ENCODE measurements at regions not wholly inside any gene's neighbourhood (a gene's known extent, or its start where the extent isn't known, plus 50 kb on each side); places are given as distances from the start of the nearest gene placed in this dataset.
"Not testable (repeated sequence)": the region's sequence is repeated elsewhere in the genome, so short reads cannot be mapped to it uniquely, and the experiment has no call there.

GRCh38 chr11:67759321-67759720, 84.9 kb upstream of the ALDH3B2 start:
- H3K79me2 ChIP-seq (ENCODE audit: insufficient read depth, low read length); H3K4me1 Mint-ChIP-seq; H3K4me2 ChIP-seq (replicated peaks; ENCODE audit: extremely low read depth, low read length, poor library complexity, severe bottlenecking); H3K27ac Mint-ChIP-seq; H3K4me3 ChIP-seq (replicated peaks in 1 of 3; ENCODE audit: low read depth in 2 of 3, low read length in 3 of 3); H3K27me3 ChIP-seq (ENCODE audit: control insufficient read depth in 2 of 2, insufficient read depth in 2 of 2, low read length in 2 of 2); H3K9ac ChIP-seq (ENCODE audit: insufficient read depth, low read length, poor library complexity, severe bottlenecking); H2AFZ ChIP-seq (ENCODE audit: insufficient read depth, low read depth, low read length, poor library complexity, severe bottlenecking); H3K36me3 Mint-ChIP-seq; H3K4me3 Mint-ChIP-seq; H3K27ac ChIP-seq (ENCODE audit: low read depth in 1 of 2, low read length in 2 of 2); H3K9me3 Mint-ChIP-seq; H3K4me1 ChIP-seq (ENCODE audit: control insufficient read depth in 1 of 2, insufficient read depth in 2 of 2, low read length in 2 of 2); H4K20me1 ChIP-seq (ENCODE audit: insufficient read depth, low read length); H3K9me3 ChIP-seq (replicated peaks in 1 of 2; ENCODE audit: control insufficient read depth in 1 of 2, insufficient read depth in 1 of 2, low read length in 2 of 2); DNase-seq; H3K36me3 ChIP-seq (replicated peaks in 1 of 2; ENCODE audit: control insufficient read depth in 1 of 2, insufficient read depth in 2 of 2, low read length in 2 of 2): not testable (repeated sequence)
- intact Hi-C loops (cut with micrococcal nuclease) = loop anchor here in 1 of 2 donors (10.0 kb wide), 1 partner anchor 65 kb away; no protein-coding TSS in a partner anchor
- WGBS (ENCODE audit: insufficient coverage) = no CpG with 5 or more reads among the region's 3 CpGs
- H3K27me3 Mint-ChIP-seq (ENCODE audit: low read depth in 3 of 3) = peaks cover 2 to 12% (median 12%) of the 10 kb centered on the region in 3 donors

GRCh38 chr11:67758467-67758866, 84.0 kb upstream of the ALDH3B2 start:
- not testable (repeated sequence) for H3K9ac ChIP-seq (ENCODE audit: insufficient read depth, low read length, poor library complexity, severe bottlenecking); H3K4me1 Mint-ChIP-seq; H4K20me1 ChIP-seq (ENCODE audit: insufficient read depth, low read length); H3K27ac ChIP-seq (ENCODE audit: low read depth in 1 of 2, low read length in 2 of 2); H3K4me1 ChIP-seq (ENCODE audit: control insufficient read depth in 1 of 2, insufficient read depth in 2 of 2, low read length in 2 of 2); H3K4me2 ChIP-seq (replicated peaks; ENCODE audit: extremely low read depth, low read length, poor library complexity, severe bottlenecking); H3K27ac Mint-ChIP-seq; H3K79me2 ChIP-seq (ENCODE audit: insufficient read depth, low read length); DNase-seq; H3K36me3 ChIP-seq (replicated peaks in 1 of 2; ENCODE audit: control insufficient read depth in 1 of 2, insufficient read depth in 2 of 2, low read length in 2 of 2); H3K36me3 Mint-ChIP-seq; H3K9me3 Mint-ChIP-seq; H2AFZ ChIP-seq (ENCODE audit: insufficient read depth, low read depth, low read length, poor library complexity, severe bottlenecking); H3K27me3 ChIP-seq (ENCODE audit: control insufficient read depth in 2 of 2, insufficient read depth in 2 of 2, low read length in 2 of 2); H3K4me3 ChIP-seq (replicated peaks in 1 of 3; ENCODE audit: low read depth in 2 of 3, low read length in 3 of 3); H3K9me3 ChIP-seq (replicated peaks in 1 of 2; ENCODE audit: control insufficient read depth in 1 of 2, insufficient read depth in 1 of 2, low read length in 2 of 2); H3K4me3 Mint-ChIP-seq
- H3K27me3 Mint-ChIP-seq (ENCODE audit: low read depth in 3 of 3) = peaks cover 2 to 12% (median 12%) of the 10 kb centered on the region in 3 donors
- intact Hi-C loops (cut with micrococcal nuclease) = loop anchor here in 1 of 2 donors (10.0 kb wide), 1 partner anchor 64 kb away; no protein-coding TSS in a partner anchor
- WGBS (ENCODE audit: insufficient coverage) = 92% methylated on average over 5 of the region's 6 CpGs

- 33% methylated on average over 3 of the region's 5 CpGs for WGBS (ENCODE audit: insufficient coverage)
- H3K4me3 Mint-ChIP-seq = not testable (repeated sequence)
- intact Hi-C loops (cut with micrococcal nuclease) = loop anchor here in 1 of 2 donors (10.0 kb wide), 1 partner anchor 63 kb away; no protein-coding TSS in a partner anchor
These were observed 83.6 kb upstream of the ALDH3B2 start for GRCh38 chr11:67758009-67758408.

GRCh38 chr11:67753820-67754219, 79.4 kb upstream of the ALDH3B2 start:
- H3K4me3 ChIP-seq (replicated peaks in 1 of 3; ENCODE audit: low read depth in 2 of 3, low read length in 3 of 3); DNase-seq; H2AFZ ChIP-seq (ENCODE audit: insufficient read depth, low read depth, low read length, poor library complexity, severe bottlenecking); H3K9ac ChIP-seq (ENCODE audit: insufficient read depth, low read length, poor library complexity, severe bottlenecking); H3K4me1 ChIP-seq (ENCODE audit: control insufficient read depth in 1 of 2, insufficient read depth in 2 of 2, low read length in 2 of 2); H3K27me3 Mint-ChIP-seq (ENCODE audit: low read depth in 3 of 3); H3K79me2 ChIP-seq (ENCODE audit: insufficient read depth, low read length); H4K20me1 ChIP-seq (ENCODE audit: insufficient read depth, low read length); H3K9me3 ChIP-seq (replicated peaks in 1 of 2; ENCODE audit: control insufficient read depth in 1 of 2, insufficient read depth in 1 of 2, low read length in 2 of 2); H3K36me3 Mint-ChIP-seq; H3K36me3 ChIP-seq (replicated peaks in 1 of 2; ENCODE audit: control insufficient read depth in 1 of 2, insufficient read depth in 2 of 2, low read length in 2 of 2); H3K27ac ChIP-seq (ENCODE audit: low read depth in 1 of 2, low read length in 2 of 2); H3K9me3 Mint-ChIP-seq; H3K4me2 ChIP-seq (replicated peaks; ENCODE audit: extremely low read depth, low read length, poor library complexity, severe bottlenecking); H3K27me3 ChIP-seq (ENCODE audit: control insufficient read depth in 2 of 2, insufficient read depth in 2 of 2, low read length in 2 of 2); H3K4me3 Mint-ChIP-seq: not testable (repeated sequence)
- peak overlapping the region in 1 of 7 donors; percentile 47 for H3K27ac Mint-ChIP-seq
- H3K4me1 Mint-ChIP-seq = peaks cover 11% of the 10 kb centered on the region
- 69% methylated on average over 3 of the region's 4 CpGs for WGBS (ENCODE audit: insufficient coverage)
- intact Hi-C loops (cut with micrococcal nuclease) = loop anchor here in 1 of 2 donors (10.0 kb wide), 1 partner anchor 59 kb away; no protein-coding TSS in a partner anchor

More at GRCh38 chr11:67758009-67758408, 83.6 kb upstream of the ALDH3B2 start:
- not testable (repeated sequence) for H3K36me3 Mint-ChIP-seq; H3K4me2 ChIP-seq (replicated peaks; ENCODE audit: extremely low read depth, low read length, poor library complexity, severe bottlenecking); H3K9ac ChIP-seq (ENCODE audit: insufficient read depth, low read length, poor library complexity, severe bottlenecking); H2AFZ ChIP-seq (ENCODE audit: insufficient read depth, low read depth, low read length, poor library complexity, severe bottlenecking); H3K9me3 Mint-ChIP-seq; H3K79me2 ChIP-seq (ENCODE audit: insufficient read depth, low read length); H3K27ac ChIP-seq (ENCODE audit: low read depth in 1 of 2, low read length in 2 of 2); H3K4me1 ChIP-seq (ENCODE audit: control insufficient read depth in 1 of 2, insufficient read depth in 2 of 2, low read length in 2 of 2); H3K27ac Mint-ChIP-seq; H3K27me3 ChIP-seq (ENCODE audit: control insufficient read depth in 2 of 2, insufficient read depth in 2 of 2, low read length in 2 of 2); H3K36me3 ChIP-seq (replicated peaks in 1 of 2; ENCODE audit: control insufficient read depth in 1 of 2, insufficient read depth in 2 of 2, low read length in 2 of 2); DNase-seq; H3K4me3 ChIP-seq (replicated peaks in 1 of 3; ENCODE audit: low read depth in 2 of 3, low read length in 3 of 3); H3K4me1 Mint-ChIP-seq; H4K20me1 ChIP-seq (ENCODE audit: insufficient read depth, low read length); H3K9me3 ChIP-seq (replicated peaks in 1 of 2; ENCODE audit: control insufficient read depth in 1 of 2, insufficient read depth in 1 of 2, low read length in 2 of 2)
- peaks cover 2 to 12% (median 12%) of the 10 kb centered on the region in 3 donors for H3K27me3 Mint-ChIP-seq (ENCODE audit: low read depth in 3 of 3)

Data from CD14-positive monocyte (primary cell).